AG20443 (cell line): ENCODE measurements at regions not wholly inside any gene's neighbourhood (a gene's known extent, or its start where the extent isn't known, plus 50 kb on each side); places are given as distances from the start of the nearest gene placed in this dataset.
"Not testable (repeated sequence)": the region's sequence is repeated elsewhere in the genome, so short reads cannot be mapped to it uniquely, and the experiment has no call there.

ENCODE experiments used
- DNase-seq: peaks from one replicate; pipeline ENCODE4 v3.0.0; 2012; ENCODE audit warnings: low spot score, mixed read lengths

DNA sequence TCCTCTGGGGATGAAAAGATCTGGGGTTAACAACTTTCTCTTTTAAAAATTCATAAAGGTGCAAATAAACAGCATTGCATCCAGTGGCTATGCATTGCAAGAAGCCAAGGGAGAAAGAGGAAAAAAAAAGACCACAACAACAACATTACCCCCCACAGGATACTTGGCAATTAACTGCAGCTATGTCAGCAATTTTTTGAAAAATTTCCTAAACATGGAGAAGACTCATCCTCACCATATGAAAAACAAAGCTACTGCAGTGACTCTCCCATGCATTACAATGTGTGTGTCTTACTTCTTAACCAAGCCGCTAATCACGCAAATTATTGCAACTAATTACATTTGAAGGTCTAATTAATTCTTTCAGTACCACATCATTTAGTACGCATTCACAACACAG, 309.8 kb upstream of the ZNF507 start:
- DNase-seq, result no peak

DNA sequence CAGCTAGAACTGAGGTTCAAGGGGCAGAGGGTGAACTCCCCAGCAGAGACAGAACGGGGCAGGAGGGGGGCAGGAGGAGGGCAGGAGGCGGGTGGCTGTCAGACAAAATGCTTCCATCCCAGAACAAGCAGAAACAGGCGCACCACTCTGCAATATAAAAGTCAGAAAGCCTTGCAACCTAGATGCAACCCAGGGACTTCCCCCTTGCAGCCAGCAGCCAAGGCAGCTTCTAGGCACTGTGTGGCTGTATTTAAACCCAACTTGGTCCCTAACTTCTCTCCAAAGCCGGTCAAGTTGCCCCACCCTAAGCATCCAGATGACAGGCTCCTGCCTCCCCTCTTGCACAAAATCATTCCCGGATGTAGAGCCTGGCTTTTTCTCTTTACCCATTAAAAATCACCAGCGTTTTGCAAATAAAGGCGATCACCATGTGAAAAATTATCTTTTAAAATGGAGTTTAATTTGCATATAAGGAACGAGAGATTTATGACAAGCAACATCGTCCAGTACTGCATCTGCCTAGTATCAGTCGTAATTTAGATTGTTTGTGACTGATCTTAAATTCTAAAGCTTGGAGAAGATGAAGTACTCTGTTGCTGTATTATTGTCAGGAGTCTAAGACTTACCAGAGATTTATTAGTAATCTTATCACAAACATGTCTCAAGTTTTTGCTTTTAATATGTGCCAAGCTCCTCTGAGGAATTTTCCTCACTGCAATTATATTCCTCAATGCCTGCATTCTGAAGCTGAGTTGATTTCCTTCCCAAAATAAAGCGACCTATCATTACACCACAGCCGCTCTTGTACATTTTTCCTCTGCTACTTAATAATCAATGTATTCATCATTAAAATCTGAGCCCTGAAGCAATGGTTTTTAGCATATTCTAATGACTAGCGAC, 307.1 kb upstream of the ZNF507 start:
- DNase-seq, result no peak

DNA sequence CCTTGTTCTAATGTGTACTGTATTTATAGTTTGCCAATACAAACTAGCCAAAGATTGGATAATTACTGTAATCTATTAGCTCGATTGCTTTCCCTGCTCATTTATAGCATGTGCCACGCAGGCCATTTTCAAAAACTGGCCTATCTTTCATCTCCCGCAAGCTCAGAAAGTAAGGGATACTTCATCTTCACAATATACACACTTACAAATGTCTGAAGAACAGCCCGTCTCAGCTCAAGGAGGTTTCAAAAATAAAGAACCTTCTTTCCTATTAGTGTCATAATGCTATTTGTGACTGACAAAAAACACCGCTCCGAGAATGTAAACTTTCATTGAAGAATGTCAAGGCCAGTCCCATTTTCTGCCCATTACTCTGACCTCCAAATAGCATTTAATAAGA, 306.4 kb upstream of the ZNF507 start:
- no peak for DNase-seq

GRCh38 chr19:32039440-32039839, 306.0 kb upstream of the ZNF507 start:
- DNase-seq, result no peak

- DNase-seq, result no peak
Measured at GRCh38 chr19:32040236-32040635, 305.2 kb upstream of the ZNF507 start.

DNA sequence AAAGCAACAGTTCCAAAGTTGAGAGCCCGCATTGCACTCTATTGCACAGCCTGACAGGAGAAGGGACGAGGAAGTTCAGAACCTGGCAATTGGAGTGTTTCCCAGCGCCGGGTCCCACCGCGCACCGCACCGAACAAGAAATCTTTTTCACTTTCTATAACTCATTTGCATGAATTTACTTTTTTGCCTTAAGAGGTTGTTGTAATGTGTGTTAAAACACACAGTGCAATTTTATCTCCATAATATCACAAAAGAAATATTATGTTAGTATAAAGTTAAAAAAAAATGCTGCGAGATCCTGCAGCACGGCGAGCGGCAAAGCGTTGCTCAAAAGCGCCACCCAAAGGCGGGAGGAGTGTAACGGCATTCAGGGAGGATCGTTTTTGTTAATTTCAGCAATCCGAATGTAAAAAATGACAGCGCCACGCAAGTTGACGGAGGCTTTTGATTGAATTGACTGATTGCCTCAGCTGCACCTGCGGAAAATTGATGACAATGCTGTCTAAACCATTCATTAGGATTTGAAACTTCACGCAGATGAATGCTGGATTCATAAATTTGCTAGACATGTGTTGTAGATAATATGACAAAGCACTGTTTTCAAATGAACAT, 303.6 kb upstream of the ZNF507 start:
- peak; percentile 68 for DNase-seq

DNA sequence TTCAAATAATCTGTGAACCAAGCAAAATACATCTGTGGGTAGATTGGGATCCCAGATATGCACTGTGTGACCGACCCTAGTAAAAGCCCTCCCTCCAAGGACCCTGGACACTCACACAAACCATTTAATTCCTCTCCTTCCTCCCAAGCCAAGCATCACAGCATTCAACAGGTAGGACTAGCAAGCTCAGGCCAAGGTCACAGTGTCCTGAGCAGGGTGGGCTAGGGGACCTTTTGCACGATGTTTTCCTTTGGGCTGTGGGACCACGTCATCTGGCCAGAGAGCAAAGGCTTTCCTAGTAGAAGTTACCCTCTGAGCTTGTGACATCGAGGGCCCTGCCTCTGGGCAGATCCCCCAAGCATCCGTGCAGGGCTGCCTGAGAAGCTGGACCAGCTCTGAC, 297.6 kb upstream of the ZNF507 start:
- DNase-seq, result no peak

DNA sequence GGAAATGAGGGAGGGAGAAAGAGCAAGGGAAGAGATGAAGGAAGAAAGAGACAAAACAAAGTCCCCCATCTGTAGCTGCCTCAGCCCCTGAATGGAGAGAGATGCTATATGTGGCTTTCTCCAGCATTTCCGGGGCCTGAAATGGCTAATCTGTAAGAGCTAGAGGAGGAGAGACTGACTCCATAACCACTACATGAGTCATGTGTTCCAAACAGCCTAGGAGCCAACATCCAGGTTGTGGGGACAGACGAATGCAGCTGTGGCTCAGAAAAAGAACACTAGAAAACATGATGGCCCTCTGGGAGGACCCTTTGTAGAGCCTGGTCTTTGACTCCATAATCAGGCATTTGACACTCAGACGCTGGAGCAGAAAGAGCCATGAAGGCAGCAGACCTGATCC, 292.0 kb upstream of the ZNF507 start:
- no peak for DNase-seq

- DNase-seq, result no peak
Measured at GRCh38 chr19:32053861-32054260, 291.5 kb upstream of the ZNF507 start.

DNA sequence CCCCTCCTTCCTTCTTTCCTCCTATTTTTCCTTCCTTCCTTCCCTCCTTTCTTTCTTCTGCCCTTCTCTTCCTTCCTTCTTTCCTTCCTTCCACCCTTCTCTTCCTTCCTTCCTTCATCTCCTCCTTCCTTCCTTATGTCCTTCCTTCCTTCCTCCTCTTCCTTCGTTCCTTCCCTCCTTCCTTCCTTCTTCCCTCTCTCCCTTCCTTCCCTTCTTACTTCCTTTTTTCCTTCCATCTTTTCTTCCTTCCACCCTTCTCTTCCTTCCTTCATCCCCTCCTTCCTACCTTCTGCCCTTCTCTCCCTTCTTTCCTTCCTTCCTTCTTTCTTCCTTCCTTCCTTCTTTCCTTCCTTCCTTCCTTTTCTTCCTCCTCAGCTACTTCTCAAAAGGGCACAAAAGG, 287.3 kb upstream of the ZNF507 start:
- DNase-seq, result no peak

DNA sequence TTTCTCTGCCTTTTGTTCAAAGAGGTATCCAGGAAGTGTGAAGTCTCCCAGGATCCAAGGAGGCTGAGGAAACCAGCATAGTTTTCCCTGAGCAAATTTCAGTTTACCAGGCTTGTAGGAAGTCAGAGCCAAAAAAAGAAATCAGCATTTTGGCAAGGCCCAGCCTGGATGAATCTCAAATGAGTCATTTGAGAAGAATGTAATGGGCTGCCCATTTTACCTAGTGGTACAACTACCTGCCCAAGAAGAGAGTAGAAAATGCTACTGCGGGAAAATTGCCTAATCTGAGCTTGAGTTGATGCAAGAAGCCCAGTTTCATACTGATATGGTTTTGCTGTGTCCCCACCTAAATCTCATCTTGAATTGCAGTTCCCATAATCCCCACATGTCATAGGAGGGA, 284.1 kb upstream of the ZNF507 start:
- no peak for DNase-seq

DNA sequence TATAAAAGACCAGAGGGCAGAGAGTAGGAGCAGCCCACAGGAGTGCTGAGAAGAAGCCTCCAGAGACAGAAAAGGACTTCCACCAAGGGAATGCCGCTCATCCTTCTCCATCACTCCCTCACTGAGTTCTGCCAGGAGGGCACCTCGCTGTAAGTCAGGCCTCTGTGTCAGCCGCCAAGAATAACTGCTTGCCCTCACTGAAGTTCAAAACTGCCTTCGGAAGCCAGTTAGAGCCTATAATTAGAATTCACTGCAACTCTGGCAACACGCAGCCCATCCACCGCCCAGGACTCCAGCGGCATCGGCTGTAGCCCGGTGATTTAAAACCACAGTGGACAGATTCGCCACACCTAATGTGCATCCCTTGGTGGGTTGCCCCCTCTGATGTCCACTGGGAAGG, 281.8 kb upstream of the ZNF507 start:
- no peak for DNase-seq

DNA sequence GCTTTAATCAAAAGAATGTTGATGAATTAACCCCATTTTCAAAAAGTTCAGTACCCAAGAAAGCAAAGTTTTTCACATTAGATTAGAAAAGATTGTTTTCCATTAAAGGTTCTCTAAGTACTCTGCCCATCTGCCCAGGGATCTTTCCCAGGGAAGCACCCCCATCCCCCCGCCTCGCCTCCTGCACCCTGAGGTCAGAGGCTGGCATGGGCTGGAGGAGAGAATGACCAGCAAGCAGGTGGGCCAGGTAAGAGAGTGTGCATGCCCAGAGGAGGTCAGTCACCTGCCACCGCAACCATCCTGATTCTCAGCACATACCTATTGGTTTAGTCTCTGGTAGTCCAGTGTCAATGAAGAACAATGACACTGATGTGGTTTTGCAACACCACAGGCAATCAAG, 279.4 kb upstream of the ZNF507 start:
- DNase-seq, result no peak

DNA sequence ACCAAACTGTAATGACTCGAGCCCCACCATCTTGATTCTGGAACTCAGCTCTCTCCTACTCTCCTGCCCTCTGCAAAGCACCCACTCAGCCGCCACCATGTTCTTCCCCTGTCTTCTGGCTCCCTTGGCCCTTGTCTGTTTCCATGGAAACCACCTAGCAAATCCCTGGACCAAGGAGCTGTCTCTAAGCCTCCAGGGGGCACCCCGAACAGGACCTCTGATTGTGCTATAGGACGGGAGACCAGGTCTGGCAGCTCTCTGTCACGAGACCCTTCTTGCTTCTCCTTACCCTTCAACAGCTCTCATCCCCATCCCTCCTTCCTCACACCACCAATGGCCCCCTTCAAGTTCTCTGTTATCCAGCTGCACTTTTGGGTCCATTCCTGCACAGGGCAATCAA, 277.7 kb upstream of the ZNF507 start:
- DNase-seq, result no peak

DNA sequence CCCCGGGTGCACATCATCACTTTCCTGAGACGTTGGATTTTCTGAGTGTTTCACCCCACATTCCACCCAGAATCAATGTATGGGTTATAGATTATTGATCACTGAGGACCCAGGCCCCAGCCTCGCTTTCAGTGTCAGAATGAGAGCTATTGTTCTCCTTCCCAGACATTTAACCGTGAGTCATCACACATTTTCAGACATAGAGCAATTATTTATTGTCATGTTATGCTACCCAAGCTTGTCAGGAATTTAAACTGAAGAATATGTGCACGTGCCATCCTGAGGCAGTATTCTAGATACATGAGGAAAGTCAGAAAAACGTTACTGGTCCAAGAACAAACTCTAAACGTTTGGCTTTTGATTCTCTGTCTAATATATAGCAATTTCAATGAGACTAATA, 276.6 kb upstream of the ZNF507 start:
- no peak for DNase-seq

- DNase-seq, result no peak
Measured at GRCh38 chr19:32070101-32070500, 275.3 kb upstream of the ZNF507 start.

GRCh38 chr19:32082028-32082427, 263.4 kb upstream of the ZNF507 start:
- DNase-seq, result no peak

DNA sequence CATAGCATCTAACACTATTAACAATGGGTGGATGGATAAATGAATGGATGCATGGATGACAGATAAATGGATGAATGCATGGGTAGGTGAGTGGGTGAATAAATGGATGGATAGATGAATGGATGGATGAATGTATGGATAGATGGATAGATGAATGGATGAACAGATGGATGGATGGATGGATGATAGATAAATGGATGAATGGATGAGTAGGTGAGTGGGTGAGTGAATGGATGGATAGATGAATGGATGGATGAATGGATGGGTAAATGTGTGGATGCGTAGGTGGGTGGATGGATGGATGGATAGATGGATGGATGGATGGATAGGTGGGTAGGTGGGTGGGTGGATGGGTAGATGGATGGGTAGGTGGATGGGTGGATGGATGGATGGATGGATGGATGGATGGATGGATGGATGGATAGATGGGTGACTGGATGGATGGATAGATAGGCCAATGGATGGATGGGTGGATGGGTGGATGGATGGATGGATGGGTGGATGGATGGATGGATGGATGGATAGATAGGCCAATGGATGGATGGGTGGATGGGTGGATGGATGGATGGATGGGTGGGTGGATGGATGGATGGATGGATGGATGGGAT, 260.6 kb upstream of the ZNF507 start:
- DNase-seq, result not testable (repeated sequence)

GRCh38 chr19:32091241-32091640, 254.2 kb upstream of the ZNF507 start:
- no peak for DNase-seq

GRCh38 chr19:32097011-32097410, 248.4 kb upstream of the ZNF507 start:
- no peak for DNase-seq

DNA sequence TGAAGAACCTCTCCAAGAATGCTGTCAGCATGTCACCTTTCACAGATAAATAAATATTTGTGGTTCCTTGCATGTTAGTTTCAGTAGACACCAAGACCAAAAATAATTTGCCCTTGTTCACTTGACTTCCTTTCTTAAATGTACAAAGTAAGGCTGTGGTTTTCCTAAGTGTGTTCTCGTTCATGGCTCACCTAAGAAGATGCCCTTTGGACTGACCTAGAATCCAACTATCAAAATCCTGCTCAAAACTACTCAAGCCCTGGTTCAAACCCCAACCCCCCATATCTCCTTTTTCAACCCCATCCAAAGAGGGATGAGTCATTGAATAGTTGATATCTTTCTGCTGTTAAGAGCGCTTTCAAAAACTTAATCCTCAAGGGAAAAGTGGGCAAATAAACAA, 247.8 kb upstream of the ZNF507 start:
- no peak for DNase-seq

DNA sequence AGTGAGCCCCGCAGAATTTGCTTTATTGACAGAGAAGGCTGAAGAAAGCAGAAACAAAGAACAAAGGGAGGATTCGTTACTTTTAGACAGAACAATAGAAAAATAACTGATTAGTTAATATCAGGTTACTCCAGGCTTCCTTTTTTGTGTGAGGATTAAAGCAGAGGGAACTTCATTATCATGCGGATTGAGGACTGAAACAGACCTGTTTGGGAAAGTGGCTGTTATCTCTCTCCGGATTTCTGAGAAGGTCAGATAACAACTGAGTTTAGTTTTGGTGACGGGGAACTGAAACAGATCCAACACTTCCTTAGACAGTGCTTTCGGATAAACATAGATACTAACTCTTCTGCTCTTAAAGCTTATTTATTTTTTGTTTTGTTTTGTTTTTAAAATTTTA, 246.4 kb upstream of the ZNF507 start:
- DNase-seq, result no peak

DNA sequence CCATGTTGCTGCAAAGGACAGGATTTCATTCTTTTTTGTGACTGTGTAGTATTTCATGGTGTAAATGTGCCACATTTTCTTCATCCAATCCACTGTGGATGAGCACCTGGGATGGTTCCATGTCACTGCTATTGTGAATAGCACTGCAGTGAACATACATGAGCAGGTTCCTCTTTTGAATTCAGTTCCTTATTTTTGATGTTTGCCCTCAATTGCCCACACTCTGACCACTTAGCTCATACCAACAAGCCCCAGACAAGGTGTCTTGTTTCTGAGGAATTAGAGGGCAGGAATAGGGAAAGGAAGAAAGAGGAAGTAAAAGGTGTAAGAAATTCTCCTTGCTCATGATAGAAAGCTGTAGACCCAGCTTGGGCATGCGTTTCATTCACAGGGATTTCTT, 244.2 kb upstream of the ZNF507 start:
- DNase-seq, result no peak
